ENCODE measurements at regions not wholly inside any gene's neighbourhood (a gene's known extent, or its start where the extent isn't known, plus 50 kb on each side); places are given as distances from the start of the nearest gene placed in this dataset.
"Not testable (repeated sequence)": the region's sequence is repeated elsewhere in the genome, so short reads cannot be mapped to it uniquely, and the experiment has no call there.

- peak; percentile 75 for ATAC-seq
- TF ChIP-seq POLR2AphosphoS5 (IDR thresholded peaks at IDR 0.05) (peak; percentile 81), CTCF (IDR thresholded peaks at IDR 0.05) (no peak), POLR2A (IDR thresholded peaks at IDR 0.05) (no peak), EP300 (IDR thresholded peaks at IDR 0.05) (no peak)
- Histone ChIP-seq H3K4me3 (no peak overlapping the region), H3K27me3 (no peaks in the 10 kb centered on the region), H3K4me1 (no peaks in the 10 kb centered on the region), H3K36me3 (no peaks in the 10 kb centered on the region), H3K9me3 (no peaks in the 10 kb centered on the region), H3K27ac (peak overlapping the region in 2 of 4 donors; percentile 47 to 53)
- WGBS, 2 donors (ENCODE audit: low coverage in 1 of 2), result 19 to 40% methylated on average over 3 of the region's 3 CpGs
Observed at GRCh38 chr10:114749014-114749413, 72.6 kb upstream of the FHIP2A start.

- WGBS, 2 donors (ENCODE audit: low coverage in 1 of 2), result 70 to 79% methylated on average over 5 to 6 of the region's 6 CpGs
- ATAC-seq, result no peak
- TF ChIP-seq CTCF (IDR thresholded peaks at IDR 0.05) (no peak), POLR2AphosphoS5 (IDR thresholded peaks at IDR 0.05) (no peak), POLR2A (IDR thresholded peaks at IDR 0.05) (no peak)
- H3K4me3 ChIP-seq, result no peak overlapping the region
- H3K36me3 ChIP-seq, result no peaks in the 10 kb centered on the region
- H3K27me3 ChIP-seq, result no peaks in the 10 kb centered on the region
- H3K4me1 ChIP-seq, result peaks cover 0 to 4% (median 0%) of the 10 kb centered on the region in 3 donors
- H3K27ac ChIP-seq, result peak overlapping the region in 2 of 4 donors; percentile 34 to 53
- no peaks in the 10 kb centered on the region for H3K9me3 ChIP-seq
Observed at GRCh38 chr10:114749510-114749909, 72.1 kb upstream of the FHIP2A start.

GRCh38 chr10:114751856-114752255 lies 69.7 kb upstream of the FHIP2A start:
- H3K36me3 ChIP-seq, result no peaks in the 10 kb centered on the region
- WGBS, 2 donors (ENCODE audit: low coverage in 1 of 2), result 93% methylated on average over 3 of the region's 3 CpGs
- no peak for TF ChIP-seq EP300 (IDR thresholded peaks at IDR 0.05)
- no peak for TF ChIP-seq CTCF (IDR thresholded peaks at IDR 0.05)
- no peak for TF ChIP-seq POLR2A (IDR thresholded peaks at IDR 0.05)
- peak; percentile 35 for TF ChIP-seq POLR2AphosphoS5 (IDR thresholded peaks at IDR 0.05)
- peak; percentile 26 for ATAC-seq
- H3K27me3 ChIP-seq, result no peaks in the 10 kb centered on the region
- H3K27ac ChIP-seq, result no peak overlapping the region
- H3K4me1 ChIP-seq, result peaks cover 0 to 11% (median 0%) of the 10 kb centered on the region in 3 donors
- no peaks in the 10 kb centered on the region for H3K9me3 ChIP-seq
- H3K4me3 ChIP-seq, result no peak overlapping the region

GRCh38 chr10:114752570-114752969 lies 69.0 kb upstream of the FHIP2A start:
- ATAC-seq, result not testable (repeated sequence)

GRCh38 chr10:114753126-114753525 lies 68.5 kb upstream of the FHIP2A start:
- H3K4me1 ChIP-seq, result peaks cover 0 to 11% (median 0%) of the 10 kb centered on the region in 3 donors
- TF ChIP-seq POLR2AphosphoS5 (IDR thresholded peaks at IDR 0.05) (no peak), EP300 (IDR thresholded peaks at IDR 0.05) (no peak), POLR2A (IDR thresholded peaks at IDR 0.05) (no peak)
- no peaks in the 10 kb centered on the region for H3K27me3 ChIP-seq
- H3K36me3 ChIP-seq, result no peaks in the 10 kb centered on the region
- no peak for ATAC-seq
- H3K27ac ChIP-seq, result no peak overlapping the region
- no peaks in the 10 kb centered on the region for H3K9me3 ChIP-seq
- no peak overlapping the region for H3K4me3 ChIP-seq
- 78 to 94% methylated on average over 5 of the region's 5 CpGs for WGBS, 2 donors (ENCODE audit: low coverage in 1 of 2)

More at GRCh38 chr10:114752570-114752969, 69.0 kb upstream of the FHIP2A start:
- H3K36me3 ChIP-seq, H3K27ac ChIP-seq, H3K9me3 ChIP-seq, H3K4me3 ChIP-seq, H3K27me3 ChIP-seq: not testable (repeated sequence)
- 88 to 94% methylated on average over 1 of the region's 1 CpG for WGBS, 2 donors (ENCODE audit: low coverage in 1 of 2)
- peaks cover 0 to 11% (median 0%) of the 10 kb centered on the region in 3 donors for H3K4me1 ChIP-seq

GRCh38 chr10:114754445-114755320 lies 66.9 kb upstream of the FHIP2A start:
- 14 to 33% methylated on average over 4 to 5 of the region's 15 CpGs for WGBS, 2 donors (ENCODE audit: low coverage in 1 of 2)
- no peaks in the 10 kb centered on the region for H3K9me3 ChIP-seq
- no peaks in the 10 kb centered on the region for H3K36me3 ChIP-seq
- no peak overlapping the region for H3K4me3 ChIP-seq
- peak; percentile 23 for ATAC-seq
- no peaks in the 10 kb centered on the region for H3K27me3 ChIP-seq
- TF ChIP-seq POLR2AphosphoS5 (IDR thresholded peaks at IDR 0.05) (peak; percentile 43), CTCF (IDR thresholded peaks at IDR 0.05) (no peak)
- peak overlapping the region in 1 of 4 donors; percentile 15 for H3K27ac ChIP-seq
- peaks cover 0 to 11% (median 0%) of the 10 kb centered on the region in 3 donors for H3K4me1 ChIP-seq

Data from gastroesophageal sphincter (tissue), 4 donors.